Mammary epithelial cell (primary cell): ENCODE measurements at regions not wholly inside any gene's neighbourhood (a gene's known extent, or its start where the extent isn't known, plus 50 kb on each side); places are given as distances from the start of the nearest gene placed in this dataset.

ENCODE experiments used
- EZH2 ChIP-seq: IDR thresholded peaks from 2 replicates; pipeline ENCODE4 v1.6.1; 2012; ENCODE audit warnings: low read length, inconsistent platforms, borderline replicate concordance
- TF ChIP-seq, protein P1 (sequence below), 2 donors: IDR thresholded peaks in 1 of 2; conservative IDR thresholded peaks in 1 of 2; 2 replicates each; pipeline ENCODE4 v1.5.1; 2011 to 2012; ENCODE audit warnings: inconsistent platforms in 2 of 2, low read length in 2 of 2, mild to moderate bottlenecking in 2 of 2, control low read depth in 1 of 2, low read depth in 1 of 2; ENCODE audit not compliant: insufficient read depth in 1 of 2; ENCODE audit errors: extremely low read depth in 1 of 2

DNA sequence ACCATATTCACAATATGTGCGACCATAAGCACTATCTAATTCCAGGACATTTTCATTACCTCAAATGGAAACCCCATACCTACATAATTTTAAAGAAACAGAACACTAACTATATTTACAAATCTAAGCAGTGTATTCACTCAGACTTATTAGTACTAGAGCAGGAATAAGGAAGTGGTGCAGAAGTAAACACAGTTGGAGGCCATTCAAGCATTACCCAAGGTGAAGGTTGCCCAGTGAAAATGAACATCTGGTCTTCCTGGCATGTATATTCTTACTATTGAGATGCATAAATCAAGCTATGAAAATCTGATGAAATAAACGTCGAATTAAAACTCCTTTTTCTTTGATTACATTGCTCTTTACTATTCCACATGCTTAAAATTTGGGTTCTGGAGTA, 78.9 kb upstream of the TTC14 start:
- TF ChIP-seq, protein P1, sequence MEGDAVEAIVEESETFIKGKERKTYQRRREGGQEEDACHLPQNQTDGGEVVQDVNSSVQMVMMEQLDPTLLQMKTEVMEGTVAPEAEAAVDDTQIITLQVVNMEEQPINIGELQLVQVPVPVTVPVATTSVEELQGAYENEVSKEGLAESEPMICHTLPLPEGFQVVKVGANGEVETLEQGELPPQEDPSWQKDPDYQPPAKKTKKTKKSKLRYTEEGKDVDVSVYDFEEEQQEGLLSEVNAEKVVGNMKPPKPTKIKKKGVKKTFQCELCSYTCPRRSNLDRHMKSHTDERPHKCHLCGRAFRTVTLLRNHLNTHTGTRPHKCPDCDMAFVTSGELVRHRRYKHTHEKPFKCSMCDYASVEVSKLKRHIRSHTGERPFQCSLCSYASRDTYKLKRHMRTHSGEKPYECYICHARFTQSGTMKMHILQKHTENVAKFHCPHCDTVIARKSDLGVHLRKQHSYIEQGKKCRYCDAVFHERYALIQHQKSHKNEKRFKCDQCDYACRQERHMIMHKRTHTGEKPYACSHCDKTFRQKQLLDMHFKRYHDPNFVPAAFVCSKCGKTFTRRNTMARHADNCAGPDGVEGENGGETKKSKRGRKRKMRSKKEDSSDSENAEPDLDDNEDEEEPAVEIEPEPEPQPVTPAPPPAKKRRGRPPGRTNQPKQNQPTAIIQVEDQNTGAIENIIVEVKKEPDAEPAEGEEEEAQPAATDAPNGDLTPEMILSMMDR (conservative IDR thresholded peaks at IDR 0.05 in 1 of 2, IDR thresholded peaks at IDR 0.05 in 1 of 2; ENCODE audit: extremely low read depth in 1 of 2, insufficient read depth in 1 of 2, low read depth in 1 of 2, low read length in 2 of 2) = no peak
- TF ChIP-seq EZH2 = no peak
